Nephron progenitor cell (in vitro differentiated cells): ENCODE measurements at regions not wholly inside any gene's neighbourhood (a gene's known extent, or its start where the extent isn't known, plus 50 kb on each side); places are given as distances from the start of the nearest gene placed in this dataset.

ENCODE experiments used
- DNase-seq: peaks from one replicate; pipeline ENCODE4 v3.0.0; 2021
- H3K27ac Mint-ChIP-seq: 2 replicates; pipeline ENCODE4 v1.8.0; 2021; ENCODE audit warnings: mild to moderate bottlenecking, moderate library complexity, mixed read lengths
- H3K27me3 Mint-ChIP-seq: 2 replicates; pipeline ENCODE4 v1.8.0; 2021; ENCODE audit warnings: mild to moderate bottlenecking, low read depth, mixed read lengths; ENCODE audit not compliant: poor library complexity
- H3K36me3 Mint-ChIP-seq: 2 replicates; pipeline ENCODE4 v1.8.0; 2021; ENCODE audit warnings: low read depth, mixed read lengths
- H3K4me1 Mint-ChIP-seq: 2 replicates; pipeline ENCODE4 v1.8.0; 2021; ENCODE audit warnings: mixed read lengths
- H3K4me3 Mint-ChIP-seq: 2 replicates; pipeline ENCODE4 v1.8.0; 2021; ENCODE audit warnings: mild to moderate bottlenecking, moderate library complexity, mixed read lengths
- H3K9me3 Mint-ChIP-seq: 2 replicates; pipeline ENCODE4 v1.8.0; 2021; ENCODE audit warnings: mild to moderate bottlenecking, moderate library complexity, mixed read lengths
- TF ChIP-seq, protein P1 (sequence below): fragments of 200-600 bp; sonication (generic); IDR thresholded peaks from 2 replicates; pipeline ENCODE4 v1.5.0; 2021; ENCODE audit warnings: antibody characterized with exemption

DNA sequence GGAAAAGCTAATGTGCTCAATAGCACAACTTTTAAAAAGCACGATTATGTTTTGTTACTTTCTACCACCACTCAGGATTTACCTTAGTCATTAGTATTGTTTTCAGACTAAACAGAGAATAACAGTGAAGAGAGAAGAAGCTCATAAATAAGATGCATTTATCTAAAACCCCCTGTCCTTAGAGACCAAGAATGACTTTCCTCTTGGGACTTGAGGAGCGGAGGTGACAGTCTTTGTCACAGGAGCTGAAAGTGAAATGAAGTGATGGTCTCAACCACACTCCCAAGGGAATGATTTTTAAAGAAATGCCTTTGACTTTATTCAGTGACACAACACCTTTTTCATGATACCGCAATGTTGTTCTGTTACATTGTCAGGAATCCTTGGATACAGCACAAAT is 190.6 kb upstream of the NBEA start:
- no peak for DNase-seq
- no peak overlapping the region for H3K27ac Mint-ChIP-seq
- peaks cover 10% of the 10 kb centered on the region for H3K9me3 Mint-ChIP-seq
- H3K36me3 Mint-ChIP-seq = peaks cover 4% of the 10 kb centered on the region
- TF ChIP-seq, protein P1, sequence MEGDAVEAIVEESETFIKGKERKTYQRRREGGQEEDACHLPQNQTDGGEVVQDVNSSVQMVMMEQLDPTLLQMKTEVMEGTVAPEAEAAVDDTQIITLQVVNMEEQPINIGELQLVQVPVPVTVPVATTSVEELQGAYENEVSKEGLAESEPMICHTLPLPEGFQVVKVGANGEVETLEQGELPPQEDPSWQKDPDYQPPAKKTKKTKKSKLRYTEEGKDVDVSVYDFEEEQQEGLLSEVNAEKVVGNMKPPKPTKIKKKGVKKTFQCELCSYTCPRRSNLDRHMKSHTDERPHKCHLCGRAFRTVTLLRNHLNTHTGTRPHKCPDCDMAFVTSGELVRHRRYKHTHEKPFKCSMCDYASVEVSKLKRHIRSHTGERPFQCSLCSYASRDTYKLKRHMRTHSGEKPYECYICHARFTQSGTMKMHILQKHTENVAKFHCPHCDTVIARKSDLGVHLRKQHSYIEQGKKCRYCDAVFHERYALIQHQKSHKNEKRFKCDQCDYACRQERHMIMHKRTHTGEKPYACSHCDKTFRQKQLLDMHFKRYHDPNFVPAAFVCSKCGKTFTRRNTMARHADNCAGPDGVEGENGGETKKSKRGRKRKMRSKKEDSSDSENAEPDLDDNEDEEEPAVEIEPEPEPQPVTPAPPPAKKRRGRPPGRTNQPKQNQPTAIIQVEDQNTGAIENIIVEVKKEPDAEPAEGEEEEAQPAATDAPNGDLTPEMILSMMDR = no peak
- H3K4me1 Mint-ChIP-seq = peaks cover 36% of the 10 kb centered on the region
- H3K4me3 Mint-ChIP-seq = peak overlapping the region; percentile 80
- peaks cover 4% of the 10 kb centered on the region for H3K27me3 Mint-ChIP-seq

DNA sequence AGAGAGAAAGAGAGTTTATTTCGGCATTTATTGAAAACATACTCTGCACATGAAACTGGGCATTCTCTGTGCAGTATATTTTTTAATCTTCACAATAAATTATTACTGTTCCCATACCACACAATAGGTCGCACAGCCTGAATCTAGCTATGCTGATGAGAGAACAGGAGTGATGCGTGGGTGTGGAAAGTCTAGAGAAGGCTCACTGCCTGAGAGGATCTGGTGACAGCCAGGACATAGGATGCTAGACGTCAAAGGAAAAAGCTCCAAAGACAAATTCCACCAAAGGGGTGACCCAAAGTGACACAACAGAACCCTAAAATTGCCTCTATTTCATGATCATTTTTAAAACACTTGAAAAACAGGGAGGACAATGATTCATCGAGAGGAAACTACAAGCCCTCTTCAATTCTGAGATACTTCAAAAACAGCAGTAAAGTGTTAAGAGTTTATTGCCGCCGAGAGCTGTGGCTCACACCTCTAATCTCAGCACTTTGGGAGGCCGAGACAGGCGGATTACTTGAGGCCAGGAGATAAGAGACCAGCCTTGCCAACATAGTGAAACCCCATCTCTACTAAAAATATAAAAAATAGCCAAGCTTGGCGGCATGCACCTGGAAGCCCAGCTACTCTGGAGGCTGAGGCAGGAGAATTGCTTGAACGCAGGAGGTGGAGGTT is 189.6 kb upstream of the NBEA start:
- no peak for DNase-seq

DNA sequence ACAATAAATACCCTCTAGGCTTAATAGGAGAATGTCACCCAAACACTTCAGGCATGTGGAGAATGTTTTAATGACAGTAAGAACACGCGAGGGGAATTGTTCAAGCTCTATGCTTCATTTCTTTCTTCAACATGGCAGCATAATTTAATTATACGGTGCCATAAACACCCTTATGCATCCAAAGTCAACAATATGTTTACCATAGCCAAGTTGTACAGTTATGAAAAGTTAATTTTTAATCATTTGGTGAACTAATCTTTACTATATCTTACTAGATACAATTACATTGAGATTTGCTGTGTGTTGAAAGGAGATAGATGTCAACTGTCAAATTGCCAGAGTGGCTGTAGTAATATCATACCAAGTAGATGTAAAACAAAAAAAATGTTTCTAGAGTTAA is 185.9 kb upstream of the NBEA start:
- DNase-seq = no peak
- Mint-ChIP-seq H3K36me3 (no peaks in the 10 kb centered on the region), H3K4me3 (no peak overlapping the region), H3K9me3 (peaks cover 8% of the 10 kb centered on the region), H3K27me3 (no peaks in the 10 kb centered on the region), H3K27ac (no peak overlapping the region), H3K4me1 (peaks cover 15% of the 10 kb centered on the region)
- TF ChIP-seq, protein P1 = no peak

More for the DNA sequence above, 189.6 kb upstream of the NBEA start:
- TF ChIP-seq, protein P1 = no peak
- Mint-ChIP-seq H3K4me3 (no peak overlapping the region), H3K9me3 (peaks cover 6% of the 10 kb centered on the region), H3K27me3 (peaks cover 4% of the 10 kb centered on the region), H3K36me3 (no peaks in the 10 kb centered on the region), H3K27ac (peak overlapping the region; percentile 88), H3K4me1 (peaks cover 36% of the 10 kb centered on the region)

DNA sequence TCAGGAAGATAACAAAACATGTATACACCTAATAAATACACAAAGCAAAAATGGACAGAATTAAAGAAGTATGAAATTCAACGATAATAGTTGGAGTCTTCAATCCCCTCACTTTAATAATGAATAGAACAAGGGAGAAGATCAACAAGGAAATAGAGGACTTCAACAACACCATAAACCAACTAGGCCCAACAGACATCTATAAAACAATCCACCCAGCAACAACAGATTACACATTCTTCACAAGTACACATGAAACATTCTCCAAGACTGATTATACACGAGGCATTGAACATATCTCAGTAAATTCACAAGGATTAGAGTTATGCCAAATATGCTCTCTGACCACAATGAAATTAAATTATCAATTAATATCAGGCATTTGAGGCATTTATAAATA is 185.5 kb upstream of the NBEA start:
- DNase-seq = no peak
- no peak overlapping the region for H3K4me3 Mint-ChIP-seq
- H3K36me3 Mint-ChIP-seq = no peaks in the 10 kb centered on the region
- H3K27ac Mint-ChIP-seq = no peak overlapping the region
- H3K9me3 Mint-ChIP-seq = peaks cover 8% of the 10 kb centered on the region
- H3K4me1 Mint-ChIP-seq = peaks cover 11% of the 10 kb centered on the region
- TF ChIP-seq, protein P1 = no peak
- H3K27me3 Mint-ChIP-seq = no peaks in the 10 kb centered on the region

DNA sequence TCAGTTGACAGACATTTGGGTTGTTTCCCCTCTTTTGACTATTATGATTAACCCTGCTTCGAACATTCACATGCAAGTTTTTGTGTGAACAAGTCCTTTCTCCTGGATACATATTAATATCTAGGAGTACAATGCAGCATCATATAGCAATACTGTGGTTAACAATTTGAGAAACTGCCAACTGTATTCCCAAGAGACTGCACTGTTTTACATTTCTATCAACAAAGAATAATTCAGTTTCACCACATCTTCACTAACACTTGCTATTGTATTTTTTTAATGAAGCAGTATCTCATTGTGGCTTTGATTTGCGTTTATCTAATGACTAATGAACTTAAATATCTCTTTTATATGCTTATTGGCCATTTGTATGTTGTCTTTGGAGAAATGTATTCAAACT is 184.6 kb upstream of the NBEA start:
- Mint-ChIP-seq H3K9me3 (peaks cover 6% of the 10 kb centered on the region), H3K27ac (no peak overlapping the region), H3K4me1 (peaks cover 2% of the 10 kb centered on the region), H3K36me3 (no peaks in the 10 kb centered on the region), H3K27me3 (no peaks in the 10 kb centered on the region), H3K4me3 (no peak overlapping the region)
- TF ChIP-seq, protein P1 = no peak
- no peak for DNase-seq

DNA sequence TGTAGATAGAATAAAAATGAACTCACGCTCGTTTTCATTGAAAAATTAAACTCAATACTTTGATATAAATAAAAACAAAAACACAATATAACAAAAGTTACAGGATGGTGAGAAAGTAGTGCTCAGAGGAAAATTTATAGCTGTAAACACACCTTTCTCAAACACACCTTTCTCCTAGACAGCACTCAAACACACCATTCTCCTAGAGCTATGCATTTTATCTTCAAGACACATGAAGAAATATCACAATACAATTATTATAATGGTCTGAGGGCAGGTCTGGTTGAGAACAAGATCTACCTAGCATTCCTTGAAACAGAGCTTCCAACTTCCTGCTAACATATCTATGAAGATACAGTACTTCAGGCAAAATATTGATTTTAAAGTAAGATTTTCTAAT is 183.4 kb upstream of the NBEA start:
- H3K27me3 Mint-ChIP-seq = no peaks in the 10 kb centered on the region
- DNase-seq = no peak
- TF ChIP-seq, protein P1 = no peak
- no peaks in the 10 kb centered on the region for H3K36me3 Mint-ChIP-seq
- no peak overlapping the region for H3K4me3 Mint-ChIP-seq
- H3K4me1 Mint-ChIP-seq = no peaks in the 10 kb centered on the region
- H3K27ac Mint-ChIP-seq = no peak overlapping the region
- peaks cover 5% of the 10 kb centered on the region for H3K9me3 Mint-ChIP-seq
